Parathyroid adenoma (tissue), 2 donors: ENCODE measurements at regions not wholly inside any gene's neighbourhood (a gene's known extent, or its start where the extent isn't known, plus 50 kb on each side); places are given as distances from the start of the nearest gene placed in this dataset.

Experiments used
- H2AFZ ChIP-seq: fragments of 300-600 bp; sonication (generic); one replicate; pipeline ENCODE4 v1.7.0; 2017; ENCODE audit warnings: antibody characterized with exemption, mild to moderate bottlenecking
- H3K27ac ChIP-seq: fragments of 300-600 bp; sonication (generic); one replicate; pipeline ENCODE4 v1.7.0; 2017
- H3K27me3 ChIP-seq: fragments of 300-600 bp; sonication (generic); one replicate; pipeline ENCODE4 v1.7.0; 2017; ENCODE audit warnings: low read length; ENCODE audit not compliant: control insufficient read depth, insufficient read depth
- H3K36me3 ChIP-seq: fragments of 300-600 bp; sonication (generic); one replicate; pipeline ENCODE4 v1.7.0; 2017; ENCODE audit warnings: low read length; ENCODE audit not compliant: control insufficient read depth, insufficient read depth
- H3K4me1 ChIP-seq: fragments of 300-600 bp; sonication (generic); one replicate; pipeline ENCODE4 v1.7.0; 2017; ENCODE audit warnings: control low read depth
- H3K4me2 ChIP-seq: fragments of 300-600 bp; sonication (generic); one replicate; pipeline ENCODE4 v1.7.0; 2017; ENCODE audit warnings: low read length
- H3K4me3 ChIP-seq: fragments of 300-600 bp; sonication (generic); one replicate; pipeline ENCODE4 v1.7.0; 2017; ENCODE audit warnings: low read depth, low read length
- H3K79me2 ChIP-seq: fragments of 300-600 bp; sonication (generic); one replicate; pipeline ENCODE4 v1.7.0; 2017; ENCODE audit warnings: control low read depth
- H3K9ac ChIP-seq: fragments of 300-600 bp; sonication (generic); one replicate; pipeline ENCODE4 v1.7.0; 2017; ENCODE audit warnings: mild to moderate bottlenecking
- H3K9me3 ChIP-seq: fragments of 300-600 bp; sonication (generic); one replicate; pipeline ENCODE4 v1.7.0; 2017; ENCODE audit warnings: low read length; ENCODE audit not compliant: control insufficient read depth
- TF ChIP-seq, protein P1 (sequence below): fragments of 300-600 bp; sonication (generic); IDR thresholded peaks from one replicate; pipeline ENCODE4 v1.7.0; 2017; ENCODE audit warnings: antibody characterized with exemption, mild to moderate bottlenecking
- donor health status: primary hyperparathyroidism.

DNA sequence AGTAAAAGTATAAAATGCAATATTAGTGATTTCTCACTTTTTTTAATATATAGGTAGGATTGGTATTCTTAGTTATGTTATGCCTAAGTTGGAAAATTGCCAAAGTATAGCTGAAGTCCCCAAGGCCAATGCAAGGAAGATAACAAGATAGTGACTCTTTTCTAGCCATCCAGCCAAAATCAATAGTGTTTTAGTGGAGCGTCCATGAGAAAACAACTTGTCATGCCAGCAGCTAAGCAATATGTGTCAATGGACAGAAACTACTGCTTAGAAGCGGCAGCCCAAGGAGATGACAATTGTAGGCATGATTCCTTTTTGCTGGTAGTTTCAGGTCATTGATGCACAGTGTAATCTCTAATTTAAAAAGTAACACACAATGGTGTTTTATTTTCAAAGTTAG is 1444.6 kb downstream of the SUCLG1 start:
- no peaks in the 10 kb centered on the region for H3K79me2 ChIP-seq
- H3K27ac ChIP-seq = no peak overlapping the region
- TF ChIP-seq, protein P1, sequence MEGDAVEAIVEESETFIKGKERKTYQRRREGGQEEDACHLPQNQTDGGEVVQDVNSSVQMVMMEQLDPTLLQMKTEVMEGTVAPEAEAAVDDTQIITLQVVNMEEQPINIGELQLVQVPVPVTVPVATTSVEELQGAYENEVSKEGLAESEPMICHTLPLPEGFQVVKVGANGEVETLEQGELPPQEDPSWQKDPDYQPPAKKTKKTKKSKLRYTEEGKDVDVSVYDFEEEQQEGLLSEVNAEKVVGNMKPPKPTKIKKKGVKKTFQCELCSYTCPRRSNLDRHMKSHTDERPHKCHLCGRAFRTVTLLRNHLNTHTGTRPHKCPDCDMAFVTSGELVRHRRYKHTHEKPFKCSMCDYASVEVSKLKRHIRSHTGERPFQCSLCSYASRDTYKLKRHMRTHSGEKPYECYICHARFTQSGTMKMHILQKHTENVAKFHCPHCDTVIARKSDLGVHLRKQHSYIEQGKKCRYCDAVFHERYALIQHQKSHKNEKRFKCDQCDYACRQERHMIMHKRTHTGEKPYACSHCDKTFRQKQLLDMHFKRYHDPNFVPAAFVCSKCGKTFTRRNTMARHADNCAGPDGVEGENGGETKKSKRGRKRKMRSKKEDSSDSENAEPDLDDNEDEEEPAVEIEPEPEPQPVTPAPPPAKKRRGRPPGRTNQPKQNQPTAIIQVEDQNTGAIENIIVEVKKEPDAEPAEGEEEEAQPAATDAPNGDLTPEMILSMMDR = no peak
- H3K9me3 ChIP-seq = no peaks in the 10 kb centered on the region
- H2AFZ ChIP-seq = no peak overlapping the region
- H3K4me3 ChIP-seq = no peak overlapping the region
- no peaks in the 10 kb centered on the region for H3K27me3 ChIP-seq
- H3K9ac ChIP-seq = no peak overlapping the region
- H3K4me1 ChIP-seq = no peaks in the 10 kb centered on the region
- no peak overlapping the region for H3K4me2 ChIP-seq
- H3K36me3 ChIP-seq = no peaks in the 10 kb centered on the region

DNA sequence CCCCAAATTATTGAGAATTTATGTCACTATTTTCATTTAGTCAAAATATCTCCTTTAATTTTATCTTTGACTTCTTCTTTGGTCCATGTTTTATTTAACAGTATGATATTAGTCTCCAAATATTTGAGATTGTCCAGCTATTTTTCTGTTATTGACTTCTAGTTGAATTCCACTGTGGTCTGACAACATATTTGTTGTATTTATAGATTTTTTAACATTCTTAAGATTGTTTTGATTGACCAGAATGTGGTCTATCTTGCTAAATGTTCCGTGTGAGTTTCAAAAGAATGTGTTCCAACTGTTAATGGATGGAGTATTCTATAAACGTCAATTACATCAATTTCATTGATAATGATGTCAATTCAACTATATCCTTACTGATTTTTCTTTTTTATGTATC is 1452.1 kb downstream of the SUCLG1 start:
- no peaks in the 10 kb centered on the region for H3K9me3 ChIP-seq
- TF ChIP-seq, protein P1 = no peak
- no peaks in the 10 kb centered on the region for H3K27me3 ChIP-seq
- H3K4me2 ChIP-seq = no peak overlapping the region
- H3K9ac ChIP-seq = no peak overlapping the region
- H3K4me1 ChIP-seq = no peaks in the 10 kb centered on the region
- no peaks in the 10 kb centered on the region for H3K36me3 ChIP-seq
- no peaks in the 10 kb centered on the region for H3K79me2 ChIP-seq
- no peak overlapping the region for H3K27ac ChIP-seq
- no peak overlapping the region for H2AFZ ChIP-seq
- no peak overlapping the region for H3K4me3 ChIP-seq

DNA sequence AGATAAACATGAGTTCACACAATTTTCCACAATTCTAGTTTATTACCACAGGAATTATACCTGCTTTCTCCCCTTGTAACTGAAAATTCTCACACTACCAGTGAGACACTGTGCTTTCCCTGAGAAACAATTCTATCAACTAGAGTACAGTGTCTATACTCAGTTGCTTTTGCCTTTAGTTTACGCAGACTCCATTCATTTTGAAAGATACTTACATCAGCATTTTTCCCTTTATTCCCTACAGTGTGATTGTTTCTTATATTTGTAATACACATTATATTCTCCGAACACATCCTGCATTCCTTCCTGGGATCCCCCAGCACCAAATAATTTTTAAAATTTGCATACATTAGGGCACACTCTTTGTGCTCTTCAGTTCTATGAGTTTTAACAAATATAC is 1455.5 kb downstream of the SUCLG1 start:
- H3K4me3 ChIP-seq = no peak overlapping the region
- no peak overlapping the region for H3K27ac ChIP-seq
- H3K27me3 ChIP-seq = no peaks in the 10 kb centered on the region
- no peaks in the 10 kb centered on the region for H3K79me2 ChIP-seq
- H3K9me3 ChIP-seq = no peaks in the 10 kb centered on the region
- no peaks in the 10 kb centered on the region for H3K36me3 ChIP-seq
- no peak overlapping the region for H2AFZ ChIP-seq
- no peak overlapping the region for H3K4me2 ChIP-seq
- H3K4me1 ChIP-seq = no peaks in the 10 kb centered on the region
- H3K9ac ChIP-seq = no peak overlapping the region
- TF ChIP-seq, protein P1 = no peak

DNA sequence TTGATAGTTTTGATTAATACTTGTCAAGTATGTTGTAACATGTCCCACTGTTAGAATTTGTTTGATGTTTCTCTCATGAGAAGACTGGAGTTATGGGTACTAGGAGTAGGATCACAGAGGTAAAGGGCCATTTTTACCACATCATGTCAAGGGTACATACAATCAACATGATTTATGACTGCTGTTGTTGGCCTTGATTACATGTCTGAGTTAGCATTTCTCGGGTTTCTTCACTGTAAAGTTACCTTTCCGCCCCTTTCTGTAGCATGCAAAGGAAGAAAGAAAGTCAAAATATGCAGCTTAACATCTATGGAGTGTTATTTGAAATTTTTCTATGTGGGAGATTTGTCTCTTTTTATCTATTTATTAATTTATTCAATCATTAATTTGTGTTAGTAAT is 1456.4 kb downstream of the SUCLG1 start:
- no peaks in the 10 kb centered on the region for H3K4me1 ChIP-seq
- H3K4me3 ChIP-seq = no peak overlapping the region
- H3K36me3 ChIP-seq = no peaks in the 10 kb centered on the region

DNA sequence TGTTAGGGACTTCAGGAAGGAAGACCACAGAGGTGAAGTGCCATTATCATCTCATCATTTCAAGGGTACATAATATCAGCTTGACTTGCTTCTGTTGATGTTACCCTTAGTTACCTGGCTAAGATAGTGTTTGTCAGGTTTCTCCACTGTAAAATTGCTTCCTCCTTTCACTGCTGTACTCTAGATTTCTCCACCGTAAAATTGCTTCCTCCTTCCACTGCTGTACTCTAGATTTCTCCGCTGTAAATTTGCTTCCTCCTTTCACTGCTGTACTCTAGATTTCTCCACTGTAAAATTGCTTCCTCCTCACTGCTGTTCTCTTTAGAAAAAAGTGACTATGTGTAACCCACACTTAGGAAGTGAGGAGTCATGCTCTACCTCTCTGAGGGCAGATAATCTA is 1460.3 kb downstream of the SUCLG1 start:
- H3K79me2 ChIP-seq = no peaks in the 10 kb centered on the region
- H3K27me3 ChIP-seq = no peaks in the 10 kb centered on the region
- no peaks in the 10 kb centered on the region for H3K36me3 ChIP-seq
- H3K9me3 ChIP-seq = no peaks in the 10 kb centered on the region
- TF ChIP-seq, protein P1 = no peak
- no peak overlapping the region for H3K4me3 ChIP-seq
- H3K9ac ChIP-seq = no peak overlapping the region
- no peak overlapping the region for H3K27ac ChIP-seq
- no peak overlapping the region for H2AFZ ChIP-seq
- H3K4me1 ChIP-seq = no peaks in the 10 kb centered on the region
- H3K4me2 ChIP-seq = no peak overlapping the region

More for the DNA sequence above, 1456.4 kb downstream of the SUCLG1 start:
- Histone ChIP-seq H3K9ac (no peak overlapping the region), H3K27ac (no peak overlapping the region), H3K9me3 (no peaks in the 10 kb centered on the region), H2AFZ (no peak overlapping the region), H3K4me2 (no peak overlapping the region), H3K79me2 (no peaks in the 10 kb centered on the region), H3K27me3 (no peaks in the 10 kb centered on the region)
- TF ChIP-seq, protein P1 = no peak
